IPS-20b (cell line): ENCODE measurements at regions not wholly inside any gene's neighbourhood (a gene's known extent, or its start where the extent isn't known, plus 50 kb on each side); places are given as distances from the start of the nearest gene placed in this dataset.
"Not testable (repeated sequence)": the region's sequence is repeated elsewhere in the genome, so short reads cannot be mapped to it uniquely, and the experiment has no call there.

Experiments
- H3K27ac ChIP-seq: one replicate; pipeline ENCODE4 v1.5.1; 2013; ENCODE audit warnings: low read length
- H3K27me3 ChIP-seq: 2 replicates; pipeline ENCODE4 v1.6.1; 2013; ENCODE audit warnings: mild to moderate bottlenecking, low read length, inconsistent platforms; ENCODE audit not compliant: insufficient read depth
- H3K36me3 ChIP-seq: 2 replicates; pipeline ENCODE4 v1.6.1; 2013; ENCODE audit warnings: low read depth, mild to moderate bottlenecking, inconsistent platforms, low read length, moderate library complexity; ENCODE audit not compliant: insufficient read depth
- H3K4me1 ChIP-seq: 2 replicates; pipeline ENCODE4 v1.6.1; 2013; ENCODE audit warnings: mild to moderate bottlenecking, control low read depth, inconsistent platforms, low read length, moderate library complexity; ENCODE audit not compliant: insufficient read depth
- H3K4me3 ChIP-seq: 2 replicates; pipeline ENCODE4 v1.5.1; 2013; ENCODE audit warnings: mild to moderate bottlenecking, low read length, inconsistent platforms
- H3K9ac ChIP-seq: 2 replicates; pipeline ENCODE4 v1.6.1; 2013; ENCODE audit warnings: low read depth, mild to moderate bottlenecking, inconsistent platforms, low read length, moderate library complexity
- H3K9me3 ChIP-seq: 2 replicates; pipeline ENCODE4 v1.6.1; 2013; ENCODE audit warnings: mild to moderate bottlenecking, low read depth, low read length, inconsistent platforms; ENCODE audit not compliant: insufficient read depth

DNA sequence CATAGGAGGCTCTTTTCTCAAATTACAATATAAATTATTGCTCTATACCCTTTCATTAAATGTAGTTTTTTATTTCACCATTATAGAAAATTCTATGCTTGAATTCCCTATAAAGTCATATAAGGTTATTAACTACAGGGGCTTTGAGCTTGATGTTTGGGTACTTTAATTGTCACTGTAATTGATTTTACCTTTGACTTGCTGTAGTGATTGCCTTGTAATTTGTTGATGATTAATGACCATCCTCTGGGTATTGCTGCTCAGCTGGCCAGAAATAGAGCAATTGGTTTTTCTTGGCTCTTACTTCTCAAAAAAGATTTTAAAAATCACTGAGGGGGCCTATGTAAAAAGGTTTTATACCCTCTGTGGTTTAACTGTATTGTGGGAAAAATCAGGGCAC is 1186.0 kb downstream of the KHDRBS2 start:
- Histone ChIP-seq H3K27me3 (no peaks in the 10 kb centered on the region), H3K4me1 (no peaks in the 10 kb centered on the region), H3K36me3 (no peaks in the 10 kb centered on the region), H3K9me3 (no peaks in the 10 kb centered on the region), H3K4me3 (no peak overlapping the region), H3K27ac (no peak overlapping the region), H3K9ac (no peak overlapping the region)

DNA sequence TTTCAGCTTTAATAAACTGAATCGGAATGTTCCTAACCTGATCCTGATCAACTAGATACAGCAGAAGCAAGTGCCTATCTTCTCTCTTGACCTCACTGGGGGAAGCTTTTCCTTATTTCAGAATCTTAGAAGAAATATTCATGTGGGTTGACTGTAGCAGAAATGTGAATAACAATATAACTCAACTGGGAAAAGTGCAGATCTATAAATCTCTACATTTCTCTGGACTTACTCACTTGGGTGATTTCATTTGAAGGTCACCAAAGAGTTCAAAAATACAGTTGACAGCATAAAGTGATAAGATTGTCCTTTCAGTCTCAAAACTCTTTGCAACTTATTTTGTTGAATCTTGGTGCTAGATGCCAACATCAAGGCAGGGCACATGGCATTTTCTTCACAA is 1186.5 kb downstream of the KHDRBS2 start:
- not testable (repeated sequence) for H3K9ac ChIP-seq, H3K27me3 ChIP-seq, H3K27ac ChIP-seq, H3K36me3 ChIP-seq, H3K4me1 ChIP-seq, H3K4me3 ChIP-seq, H3K9me3 ChIP-seq

DNA sequence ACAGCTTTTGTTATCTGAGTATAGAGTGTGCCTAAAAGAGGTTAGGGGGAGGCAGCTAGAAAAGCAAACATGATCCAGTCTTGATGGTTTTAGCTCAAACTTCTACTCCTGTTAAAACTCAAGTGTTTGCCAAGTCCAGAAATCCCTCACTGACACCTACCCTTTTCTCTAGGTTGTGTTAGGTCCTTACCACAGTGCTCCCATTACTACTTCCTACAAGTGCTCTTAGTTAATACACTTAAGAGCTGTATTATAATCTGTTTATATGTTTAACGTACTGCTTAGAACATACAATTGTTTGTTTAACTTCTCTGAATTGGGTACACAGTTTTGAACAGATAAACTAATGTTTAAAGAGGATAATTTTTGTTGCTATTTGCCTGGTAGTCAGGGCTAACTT is 1198.0 kb downstream of the KHDRBS2 start:
- H3K9ac ChIP-seq, H3K9me3 ChIP-seq, H3K4me1 ChIP-seq, H3K27me3 ChIP-seq, H3K4me3 ChIP-seq, H3K36me3 ChIP-seq, H3K27ac ChIP-seq: not testable (repeated sequence)

DNA sequence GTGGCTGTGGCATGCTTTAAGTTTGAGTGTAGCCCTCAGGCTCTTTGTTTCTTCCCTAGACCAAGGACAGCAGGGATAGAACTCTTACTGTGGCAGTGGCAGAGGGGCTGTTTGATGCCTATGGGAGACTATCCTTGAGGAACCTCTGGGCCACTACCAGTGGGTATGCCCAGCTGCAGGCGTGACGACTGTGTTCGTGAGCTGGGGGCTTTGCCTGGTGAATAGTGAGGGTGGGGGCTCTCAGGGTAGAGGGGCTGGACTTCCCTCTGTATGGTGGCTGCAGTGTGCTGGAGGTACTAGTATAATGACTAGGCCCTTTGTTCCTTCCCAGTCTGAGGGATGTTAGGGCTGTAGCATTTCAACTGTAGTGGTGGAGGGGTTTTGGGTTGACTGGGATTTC is 1242.0 kb downstream of the KHDRBS2 start:
- Histone ChIP-seq H3K36me3 (no peaks in the 10 kb centered on the region), H3K4me1 (no peaks in the 10 kb centered on the region), H3K4me3 (no peak overlapping the region), H3K9ac (no peak overlapping the region), H3K27ac (no peak overlapping the region), H3K27me3 (no peaks in the 10 kb centered on the region), H3K9me3 (peaks cover 6% of the 10 kb centered on the region)
